Stimulated activated CD4-positive, alpha-beta T cell treated with anti-CD3 and anti-CD28 coated beads, TNF-alpha, amount 100 ng/mL, for 48 hours (primary cell): ENCODE measurements at regions not wholly inside any gene's neighbourhood (a gene's known extent, or its start where the extent isn't known, plus 50 kb on each side); places are given as distances from the start of the nearest gene placed in this dataset.

ENCODE experiments used
- DNase-seq, 3 donors: peaks; one replicate each; pipeline ENCODE4 v3.0.0-alpha.2; 2020; ENCODE audit warnings: low read depth in 3 of 3

DNA sequence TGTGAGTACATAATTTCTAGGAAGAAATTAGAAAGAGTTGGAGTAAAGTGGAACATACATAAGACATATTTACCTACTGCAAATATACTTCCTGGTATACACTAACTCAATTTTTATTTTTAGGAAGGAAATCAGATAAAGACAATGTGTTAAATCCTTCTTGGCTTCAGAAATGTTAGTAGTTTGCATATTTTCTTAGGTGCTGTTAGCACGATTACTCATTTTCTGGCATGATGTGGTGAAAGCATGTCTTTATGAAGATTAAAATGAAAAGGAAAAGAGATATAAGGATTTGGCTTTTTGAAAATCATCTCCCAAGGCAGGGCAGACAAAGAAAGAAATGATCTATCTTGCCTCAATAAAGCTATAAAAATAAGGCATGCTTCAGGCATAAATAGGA is 287.6 kb upstream of the E2F7 start:
- no peak for DNase-seq

DNA sequence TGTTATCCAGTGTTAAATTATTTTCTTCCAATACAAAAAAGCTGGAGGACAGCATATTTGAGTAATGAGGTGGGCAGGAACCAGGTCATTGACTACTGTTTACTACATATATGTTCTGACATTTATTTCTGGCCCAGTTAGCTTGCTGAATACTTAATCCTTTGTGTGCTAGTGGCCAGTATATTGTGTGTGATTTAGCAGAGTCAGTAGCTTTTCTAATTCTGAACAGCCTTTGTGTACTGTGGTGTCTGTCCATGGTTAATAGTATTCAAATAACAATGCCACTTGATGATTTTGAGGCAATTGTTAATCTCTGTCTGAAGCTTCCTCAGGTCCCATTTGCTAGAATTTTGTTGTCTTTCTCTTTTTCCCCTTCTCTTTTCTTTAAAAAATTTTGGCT is 286.5 kb upstream of the E2F7 start:
- DNase-seq = no peak

DNA sequence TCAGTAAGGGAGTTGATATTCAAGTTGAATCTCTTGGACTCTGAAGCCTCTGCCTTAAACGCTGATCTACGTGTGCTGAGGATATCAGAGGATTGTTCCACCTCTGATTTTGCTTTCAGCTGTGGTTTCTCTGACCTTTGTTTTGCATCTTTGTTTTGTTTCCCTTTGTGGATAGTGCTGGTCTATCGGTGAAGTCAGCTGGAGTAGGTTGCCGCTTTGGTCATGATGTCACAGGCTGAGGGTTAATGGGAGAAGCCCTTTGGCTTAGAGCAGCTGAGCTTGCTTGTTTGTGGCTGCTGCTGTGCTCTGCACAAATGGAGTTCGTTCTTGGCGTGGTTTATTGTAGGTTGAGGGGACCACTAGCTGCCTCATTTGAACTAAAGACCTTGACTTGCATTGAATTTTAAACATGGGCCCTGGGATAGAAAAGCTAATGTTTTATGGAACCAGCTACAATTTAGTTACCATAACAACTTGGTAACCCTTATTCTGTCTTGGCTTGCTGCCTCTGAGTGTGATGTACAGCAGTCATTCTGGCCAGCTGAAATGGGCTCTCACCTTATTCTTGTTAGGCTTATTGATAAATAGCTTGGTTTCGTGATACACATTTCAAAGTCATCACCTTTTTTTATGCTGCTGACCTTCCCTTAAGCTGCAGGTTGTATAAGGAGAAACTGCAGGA is 284.5 kb upstream of the E2F7 start:
- DNase-seq = no peak

DNA sequence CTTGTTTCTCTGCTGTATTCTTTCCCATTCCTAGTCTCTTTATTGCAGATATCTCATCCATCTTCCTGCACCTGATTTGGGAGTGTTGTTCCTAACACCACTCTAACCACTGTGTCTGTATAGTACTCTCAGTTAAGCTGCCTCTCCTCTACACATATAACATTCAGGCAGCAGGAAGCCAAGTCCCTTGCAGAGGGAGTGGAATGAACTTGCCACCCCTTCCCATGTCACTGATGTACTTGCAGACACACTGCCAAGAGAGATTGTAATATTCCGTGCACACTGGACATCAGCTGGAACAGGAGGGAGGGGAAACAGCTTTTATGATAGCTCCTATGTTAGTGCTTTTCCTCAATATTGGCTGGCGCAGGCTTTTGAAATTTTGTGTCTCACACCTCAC is 281.6 kb upstream of the E2F7 start:
- no peak for DNase-seq

DNA sequence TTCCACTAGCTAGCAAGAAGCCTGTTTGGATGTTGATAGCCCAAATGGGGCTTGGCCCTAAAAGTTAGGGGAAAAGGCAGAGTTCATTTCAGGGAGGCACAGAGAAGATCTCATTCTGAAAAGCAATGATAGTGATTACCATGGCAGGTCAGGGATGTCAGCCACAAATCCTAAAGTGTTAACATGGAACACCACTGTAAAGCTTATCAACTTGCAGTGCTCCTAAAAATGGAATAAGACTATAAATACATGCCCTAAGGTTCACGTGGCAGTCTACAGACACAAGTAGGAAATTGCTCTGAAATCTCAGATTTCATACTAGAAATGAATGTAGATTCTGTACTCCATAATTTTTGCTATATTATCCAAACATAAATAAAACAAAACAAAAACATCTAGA is 280.0 kb upstream of the E2F7 start:
- no peak for DNase-seq

DNA sequence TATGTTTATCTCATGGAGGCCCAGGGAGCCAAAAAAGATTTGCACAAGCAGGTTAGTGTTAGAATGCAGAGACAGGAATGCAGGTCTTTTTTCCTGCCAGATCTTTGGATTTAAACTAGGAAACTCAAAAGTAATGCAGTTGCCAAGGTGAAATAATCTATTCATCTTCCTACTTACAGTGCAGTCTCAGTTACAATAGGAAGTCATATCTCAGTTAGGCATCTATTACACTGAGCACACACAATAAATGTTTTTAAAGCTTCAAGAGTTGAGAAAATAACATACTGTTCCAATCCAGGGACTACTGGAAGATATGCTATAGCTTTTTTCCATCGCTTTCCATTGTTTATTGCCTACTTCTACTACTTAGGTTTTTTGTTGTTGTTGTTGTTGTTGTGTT is 279.3 kb upstream of the E2F7 start:
- DNase-seq = no peak

DNA sequence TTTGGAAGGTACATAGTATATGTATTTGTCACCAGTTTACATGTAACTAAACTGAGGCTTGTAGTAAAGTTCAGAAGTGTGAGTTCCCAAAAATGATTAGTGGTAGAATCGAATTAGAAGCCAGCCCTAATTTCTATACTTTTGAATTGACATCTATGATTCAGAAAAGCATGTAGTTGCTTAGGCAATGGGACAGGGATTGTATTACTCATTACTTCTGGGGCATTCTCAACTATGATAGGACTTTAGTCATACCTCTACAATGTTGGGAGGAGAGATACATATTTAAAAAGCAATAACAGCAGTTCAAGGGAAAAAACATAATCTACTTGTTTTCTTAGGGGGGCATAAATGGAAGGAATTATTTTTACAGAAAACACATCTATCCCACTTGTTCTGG is 277.9 kb upstream of the E2F7 start:
- no peak for DNase-seq

DNA sequence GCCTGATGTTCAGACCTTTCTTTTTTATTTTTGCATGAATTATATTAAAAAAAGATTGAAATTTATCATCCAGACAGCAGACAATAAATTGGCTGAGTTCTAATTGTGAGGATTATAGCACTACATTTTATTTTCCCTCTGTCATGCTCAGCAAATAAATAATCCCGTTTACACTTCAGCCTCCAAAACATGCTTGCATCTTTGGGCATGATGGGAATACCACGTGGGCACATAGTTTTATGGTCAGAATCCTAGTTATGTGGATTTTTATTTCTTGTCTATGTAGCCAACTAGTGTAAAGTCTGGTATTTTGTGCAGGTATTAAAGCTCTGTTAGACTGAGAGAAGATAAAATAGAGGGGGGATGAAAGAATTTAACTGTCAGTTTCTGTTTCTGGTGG is 276.9 kb upstream of the E2F7 start:
- no peak for DNase-seq

DNA sequence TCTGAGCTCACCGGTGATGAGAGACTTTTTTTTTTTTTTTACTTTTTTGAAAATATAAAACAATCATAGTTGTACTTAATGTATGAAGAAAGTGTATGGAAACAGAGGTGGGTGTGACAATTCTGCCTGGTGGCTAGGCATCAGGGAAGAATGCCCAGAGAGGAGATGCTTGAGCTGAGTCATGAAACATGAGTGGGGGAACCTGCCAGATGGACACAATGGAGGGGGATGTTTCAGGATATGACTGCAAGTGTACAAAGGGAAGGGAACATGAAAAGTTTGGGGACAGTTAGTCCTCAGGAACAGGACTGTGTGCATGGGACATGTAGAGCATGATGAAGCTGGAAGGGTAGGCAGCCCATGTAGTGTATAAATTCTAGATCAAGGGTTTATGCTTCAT is 274.2 kb upstream of the E2F7 start:
- DNase-seq = no peak

DNA sequence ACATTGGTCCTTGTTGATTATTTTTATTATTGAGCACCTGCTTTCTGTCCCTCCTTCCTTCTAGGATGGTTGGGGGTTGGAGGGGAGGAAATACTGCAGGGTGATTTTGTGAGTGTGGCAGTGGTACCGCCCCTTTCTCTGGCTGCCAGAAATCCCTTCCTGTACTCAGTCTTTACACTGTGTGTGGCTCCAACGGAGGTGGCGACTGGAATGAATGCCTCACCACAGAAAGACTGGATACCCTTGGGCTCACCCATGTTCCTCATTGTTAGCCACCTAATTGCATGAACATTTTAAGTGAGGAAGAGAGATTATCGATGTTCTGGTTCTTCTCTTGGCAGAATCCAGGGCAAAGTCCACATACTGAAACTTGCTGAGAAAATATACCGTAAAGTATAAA is 272.0 kb upstream of the E2F7 start:
- no peak for DNase-seq

DNA sequence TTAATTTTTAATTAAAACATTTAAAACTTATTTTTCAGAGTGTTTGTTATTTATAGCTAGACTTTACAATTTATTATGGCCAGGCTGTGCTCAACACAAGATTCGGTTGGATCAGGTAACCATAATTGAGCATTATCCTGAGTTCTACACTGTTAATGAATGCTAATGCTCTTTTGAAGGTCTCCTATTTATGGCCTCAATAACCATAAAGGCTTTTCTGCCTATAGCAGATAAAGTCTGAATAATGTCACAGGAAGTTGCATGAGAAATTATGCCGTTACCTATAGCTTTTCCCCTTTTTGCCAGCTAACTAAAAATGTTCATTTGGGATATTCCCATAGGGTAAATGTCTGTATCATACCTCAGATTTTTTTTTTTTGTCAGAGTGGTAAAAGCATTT is 269.4 kb upstream of the E2F7 start:
- no peak for DNase-seq

DNA sequence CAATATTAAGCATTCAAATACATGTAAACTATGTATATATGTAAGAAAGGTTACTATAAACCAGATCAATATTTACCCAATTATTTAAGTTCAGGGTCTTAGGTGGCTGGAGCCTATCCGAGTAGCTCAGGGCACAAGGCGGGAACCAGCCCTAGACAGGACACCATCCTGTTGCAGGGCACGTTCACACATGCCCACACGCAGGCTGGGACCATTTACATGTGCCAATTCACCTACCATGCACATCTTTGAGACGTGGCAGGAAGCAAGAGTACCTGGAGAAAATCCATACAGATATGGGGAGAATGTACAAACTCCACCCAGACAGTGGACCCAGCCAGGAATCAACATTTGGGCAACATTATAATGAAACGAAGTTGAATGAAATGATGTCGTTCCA is 263.0 kb upstream of the E2F7 start:
- DNase-seq = no peak

DNA sequence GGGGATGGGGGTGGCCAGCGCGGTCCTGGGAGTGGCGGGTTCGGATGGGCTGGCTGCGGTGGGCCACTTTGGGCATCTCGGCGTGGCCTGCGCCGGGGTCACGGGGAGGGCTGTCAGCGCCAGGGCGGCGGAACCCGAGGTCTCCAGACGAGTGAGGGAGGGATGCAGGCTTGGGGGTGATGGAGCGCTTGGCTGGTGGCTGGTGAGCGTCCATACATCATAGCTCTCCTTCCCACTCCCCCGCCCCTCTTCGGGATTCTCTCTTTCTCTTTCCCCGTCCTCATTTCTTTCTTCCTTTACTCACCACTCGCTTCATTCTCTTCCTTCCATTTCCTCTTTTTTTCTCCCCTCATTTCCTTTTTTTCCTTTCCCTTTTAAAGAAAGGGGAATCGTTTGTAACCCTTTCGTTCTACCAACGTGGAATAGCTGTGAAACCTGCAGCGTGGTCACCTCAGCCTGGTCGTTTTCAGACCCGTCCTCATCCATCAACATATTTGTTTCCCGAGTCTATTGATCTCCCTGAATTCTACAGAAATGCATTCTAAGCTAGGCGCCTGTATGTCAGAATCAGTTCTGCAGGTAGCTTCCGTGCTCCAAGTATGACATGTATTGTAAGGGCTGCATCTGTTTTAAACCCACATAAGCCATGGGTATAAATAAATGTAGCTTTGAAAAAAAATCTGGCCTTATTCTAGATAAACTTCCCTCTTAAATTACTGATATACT is 260.3 kb upstream of the E2F7 start:
- no peak for DNase-seq

DNA sequence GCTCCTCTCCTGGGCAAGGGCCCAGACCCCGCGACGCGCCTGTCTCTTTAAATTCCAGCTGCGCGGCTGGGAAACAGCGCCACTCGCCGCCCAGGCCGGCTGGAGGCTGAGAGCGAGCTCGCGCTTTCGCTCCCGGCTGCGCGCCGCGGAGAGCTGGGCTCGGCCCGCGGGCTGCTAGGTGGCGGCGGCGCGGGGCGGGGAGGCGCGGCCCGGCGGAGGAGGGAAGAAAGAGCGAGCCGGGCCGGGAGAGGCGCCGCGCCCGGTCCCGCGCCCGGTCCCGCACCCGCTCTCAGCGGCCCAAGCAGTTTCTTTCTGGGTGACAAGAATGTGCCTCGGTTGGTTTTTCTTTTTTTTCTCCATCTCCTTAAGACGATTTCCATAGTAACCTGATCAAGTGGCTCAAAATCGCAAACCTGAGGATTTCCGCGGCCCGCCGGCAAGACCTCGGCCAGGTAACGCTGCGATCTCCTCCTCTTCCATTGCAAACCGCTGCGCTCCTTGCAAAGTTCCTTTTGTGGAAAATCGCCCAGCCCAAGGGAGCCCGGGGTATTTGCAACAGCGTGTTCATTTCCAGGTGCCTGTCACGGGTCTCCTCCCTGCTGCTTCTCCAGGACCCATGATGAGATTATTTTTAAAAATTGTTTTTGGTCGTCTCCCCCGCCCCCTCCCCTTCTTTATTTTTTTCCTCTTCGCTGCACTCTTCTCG is 259.5 kb upstream of the E2F7 start:
- no peak for DNase-seq

DNA sequence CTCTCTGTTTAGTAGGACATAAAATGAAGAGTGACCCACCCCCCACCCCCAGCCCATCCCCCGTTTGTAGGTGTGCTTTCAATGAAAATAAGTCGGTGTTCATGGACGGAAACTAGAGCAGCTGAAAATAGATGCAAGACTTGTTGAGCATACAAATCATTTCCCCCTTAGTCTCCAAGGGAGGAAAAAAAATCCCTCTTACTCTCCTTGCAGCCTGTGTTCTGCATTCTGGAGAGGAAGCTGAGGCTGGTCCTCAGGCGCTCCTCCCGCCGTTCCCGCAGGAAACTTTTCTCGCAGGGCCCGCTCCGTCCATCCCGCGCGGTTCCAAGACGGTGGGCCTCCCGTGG is 259.0 kb upstream of the E2F7 start:
- DNase-seq = no peak

DNA sequence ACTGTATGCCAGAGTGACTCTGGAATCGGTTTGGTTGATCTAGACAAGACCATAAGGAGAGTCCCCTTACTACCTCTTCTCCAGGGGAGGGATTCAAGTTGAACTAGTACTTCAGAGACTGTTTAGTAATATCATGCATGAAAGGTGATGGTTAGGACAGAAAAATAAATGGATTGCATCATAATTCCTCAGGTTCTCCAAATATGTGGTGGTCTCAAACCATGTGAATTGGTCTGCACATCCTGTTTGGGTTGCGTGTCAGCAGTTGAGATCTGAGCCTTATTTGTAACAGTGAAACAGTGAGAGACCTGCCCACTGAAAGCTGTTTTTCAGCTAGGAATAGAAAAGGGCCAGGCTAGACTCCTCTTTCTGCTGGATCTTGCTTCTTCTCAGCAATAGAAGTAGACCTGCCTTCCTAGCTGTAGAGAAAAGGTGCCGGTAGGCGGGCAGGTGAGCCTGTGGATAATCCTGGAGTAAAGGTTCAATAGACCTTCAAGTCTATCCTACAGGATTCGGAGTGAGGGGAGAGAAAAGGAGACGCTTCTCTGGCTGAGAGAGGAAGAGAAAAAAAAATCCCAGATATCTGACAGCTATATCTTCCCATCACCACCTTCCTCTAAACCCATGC is 258.5 kb upstream of the E2F7 start:
- no peak for DNase-seq

DNA sequence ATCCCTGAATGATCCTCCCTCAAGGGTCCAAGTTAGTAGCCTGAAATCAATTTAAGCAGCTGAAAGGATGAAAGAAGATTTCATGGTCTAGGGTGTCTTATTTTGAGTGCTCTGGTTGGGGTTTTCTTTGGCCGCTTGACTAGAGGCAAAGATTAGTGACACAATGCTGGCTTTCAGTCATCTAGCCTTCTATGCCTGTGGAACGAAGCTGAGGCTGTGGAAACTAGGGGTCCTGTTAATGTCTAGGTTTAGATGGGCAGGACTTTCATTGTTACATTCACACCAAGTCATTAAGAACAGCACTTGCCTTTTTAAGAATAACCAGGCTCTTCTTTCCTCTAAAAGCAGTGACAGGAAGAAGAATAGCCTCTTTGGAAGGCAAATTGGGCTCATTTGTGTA is 253.8 kb upstream of the E2F7 start:
- DNase-seq = no peak

DNA sequence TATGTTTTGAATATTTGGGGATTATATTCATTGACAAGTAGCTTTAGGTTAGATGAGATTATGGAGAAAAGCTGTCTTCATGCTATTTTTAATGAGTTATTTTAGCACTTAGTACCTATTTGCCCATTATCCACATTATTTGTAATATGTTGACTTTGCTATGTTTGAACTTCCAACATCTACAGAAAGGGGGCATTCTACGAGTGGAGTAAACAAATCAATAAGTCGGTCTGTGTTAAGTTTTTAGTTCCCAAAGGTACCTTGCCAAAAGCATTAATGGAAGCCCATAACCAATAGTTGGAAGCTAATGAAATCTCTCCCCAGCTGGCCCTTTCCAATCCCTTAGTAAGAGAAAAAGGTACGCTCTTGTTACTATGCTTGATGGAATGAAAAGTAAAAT is 250.0 kb upstream of the E2F7 start:
- DNase-seq = no peak

DNA sequence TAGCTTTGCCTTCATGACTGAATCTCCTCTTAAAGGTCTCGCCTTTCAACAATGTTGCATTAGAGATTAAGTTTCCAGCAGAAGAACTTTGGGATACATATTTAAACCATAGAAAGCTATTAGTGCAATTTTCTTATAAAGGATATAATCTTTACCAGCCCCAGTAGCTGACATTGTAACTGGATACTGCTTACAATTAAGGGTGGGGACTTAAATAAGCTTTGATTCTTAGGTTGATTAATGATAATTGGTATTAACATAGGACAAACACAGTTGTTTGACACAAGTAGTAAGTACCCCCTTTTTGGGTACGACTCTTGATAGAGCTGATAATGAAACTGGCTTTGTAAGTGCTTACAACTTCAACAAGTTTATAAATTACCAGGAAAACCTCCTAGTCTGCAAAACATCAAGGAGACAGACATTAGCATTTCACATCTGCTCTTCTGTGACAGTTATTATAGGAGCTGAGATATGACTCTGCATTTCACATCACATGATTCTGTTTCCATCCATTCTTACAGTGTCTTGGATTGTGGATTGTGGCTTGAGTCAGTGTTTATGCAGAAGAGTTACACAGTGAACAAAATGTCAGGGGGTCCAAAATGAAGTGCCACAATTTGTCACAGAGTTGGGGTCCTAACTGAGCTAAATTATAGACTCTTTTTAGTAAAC is 249.1 kb upstream of the E2F7 start:
- no peak for DNase-seq

DNA sequence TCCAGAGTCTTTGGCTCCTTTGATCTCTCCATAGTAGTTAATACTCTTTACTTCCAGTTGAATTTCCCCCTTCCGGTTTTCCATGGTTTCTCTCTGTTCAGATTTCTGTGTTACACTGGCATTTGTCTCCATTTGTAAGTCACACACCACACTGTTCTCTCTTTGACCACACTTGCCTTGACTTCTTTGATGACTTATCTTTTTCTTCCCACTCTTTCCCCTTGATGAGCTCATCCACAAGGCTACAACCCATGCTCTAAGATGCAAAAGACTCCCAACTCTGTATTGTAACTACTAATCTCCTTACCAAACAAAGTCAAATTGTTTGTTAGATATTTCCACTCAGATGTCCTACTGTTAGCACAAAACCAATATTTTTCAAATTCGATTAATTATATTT is 242.7 kb upstream of the E2F7 start:
- no peak for DNase-seq

DNA sequence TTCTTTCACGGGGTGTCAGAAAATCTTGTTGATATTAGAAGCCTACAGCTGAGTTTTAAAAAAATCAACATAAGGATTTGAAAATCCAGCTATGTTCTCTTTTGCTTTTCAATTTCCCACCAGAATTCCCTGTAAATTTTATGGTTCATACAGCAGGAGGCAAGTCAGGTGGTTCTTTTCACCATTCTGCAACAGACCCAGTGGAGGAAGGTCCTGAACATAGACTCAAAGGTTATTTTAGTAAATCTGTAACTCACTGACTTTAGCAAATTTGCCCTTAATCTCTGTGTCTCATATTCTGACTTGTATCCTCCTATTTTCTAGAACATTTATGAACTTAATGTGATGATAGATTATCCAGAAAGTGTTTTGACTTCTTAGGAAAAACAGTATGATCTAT is 235.4 kb upstream of the E2F7 start:
- no peak for DNase-seq

DNA sequence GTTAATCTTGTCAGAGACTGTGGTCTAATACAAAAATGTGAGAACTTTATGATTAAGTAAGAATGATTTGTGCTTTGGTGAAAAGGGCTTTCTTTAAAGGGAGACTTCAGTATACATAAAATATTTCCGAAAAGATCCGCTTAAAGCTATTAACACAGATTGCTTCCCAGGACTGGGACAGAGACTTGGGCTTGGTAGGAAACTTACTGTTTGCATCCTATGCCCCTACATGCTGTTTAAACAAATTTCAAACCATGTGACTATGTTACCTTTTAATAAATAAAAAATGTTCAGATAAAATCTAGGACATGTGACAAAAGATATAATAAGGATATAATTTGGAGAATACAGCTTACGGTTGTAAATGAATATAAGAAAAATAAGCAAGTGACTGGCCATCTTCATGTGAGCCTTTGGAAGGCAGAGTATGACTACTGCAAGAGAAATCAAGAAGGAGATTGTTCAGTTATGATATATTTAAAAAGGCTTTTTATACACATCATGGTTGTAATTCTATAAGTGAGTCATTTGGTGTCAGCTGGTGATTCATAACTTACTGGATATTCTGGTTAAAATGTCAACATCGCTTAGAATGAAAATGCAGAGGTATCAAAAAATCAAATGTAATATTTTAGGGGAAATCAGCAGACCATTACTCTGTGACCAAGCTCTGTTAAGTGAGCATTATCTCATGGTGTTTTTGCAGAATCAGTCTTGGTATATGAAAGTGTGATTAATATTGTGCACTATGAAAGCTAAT is 234.7 kb upstream of the E2F7 start:
- DNase-seq = no peak
